CD4-positive, alpha-beta T cell (primary cell): ENCODE measurements at regions not wholly inside any gene's neighbourhood (a gene's known extent, or its start where the extent isn't known, plus 50 kb on each side); places are given as distances from the start of the nearest gene placed in this dataset.

ENCODE experiments used
- ATAC-seq: fragments of 200-7000 bp; cut with Tn5 transposase; one replicate; pipeline ENCODE4 v1.10.0; 2022; ENCODE audit warnings: mild to moderate bottlenecking; ENCODE audit not compliant: poor library complexity
- CTCF ChIA-PET: fragments of 350-600 bp; sonication (Branson Sonifier 250); formaldehyde crosslinking; loops from one replicate; lab custom pipeline; 2021; ENCODE audit warnings: antibody characterized with exemption, inconsistent platforms; lab: Charles Lee
- POLR2A ChIA-PET: fragments of 350-600 bp; sonication (Branson Sonifier 250); formaldehyde crosslinking; loops from one replicate; lab custom pipeline; 2021; ENCODE audit warnings: antibody characterized with exemption, inconsistent platforms; lab: Charles Lee
- DNase-seq, 14 experiments: peaks; one replicate each; pipeline ENCODE4 v3.0.0-alpha.2; 2013 to 2020; ENCODE audit warnings: mixed read lengths in 2 of 14
- H3K27ac ChIP-seq, 2 donors: one replicate each; pipeline versions ENCODE4 v1.5.1 to v1.7.0; 2013; ENCODE audit warnings: low read length in 2 of 2, low read depth in 1 of 2, mild to moderate bottlenecking in 1 of 2
- H3K27me3 ChIP-seq, 2 experiments: 1 replicate in 1 of 2; 2 replicates in 1 of 2; pipeline versions ENCODE4 v1.6.1 to v1.7.0; 2013; ENCODE audit warnings: low read length in 2 of 2, control low read depth in 1 of 2, mild to moderate bottlenecking in 1 of 2, moderate library complexity in 1 of 2; ENCODE audit not compliant: insufficient read depth in 2 of 2, control insufficient read depth in 1 of 2
- H3K36me3 ChIP-seq: one replicate; pipeline ENCODE4 v1.6.1; 2013; ENCODE audit warnings: low read length, control low read depth; ENCODE audit not compliant: insufficient read depth
- H3K4me1 ChIP-seq: one replicate; pipeline ENCODE4 v1.6.1; 2013; ENCODE audit warnings: low read length, control low read depth; ENCODE audit not compliant: insufficient read depth
- H3K4me3 ChIP-seq: one replicate; pipeline ENCODE4 v1.5.1; 2013; ENCODE audit warnings: mild to moderate bottlenecking, low read length, moderate library complexity
- H3K9me3 ChIP-seq, 2 experiments: 1 replicate in 1 of 2; 2 replicates in 1 of 2; pipeline versions ENCODE4 v1.6.1 to v1.7.0; 2013; ENCODE audit warnings: low read length in 2 of 2, mild to moderate bottlenecking in 2 of 2, control low read depth in 1 of 2, moderate library complexity in 1 of 2; ENCODE audit not compliant: control insufficient read depth in 1 of 2, insufficient read depth in 1 of 2
- H3K27ac Mint-ChIP-seq: one replicate; pipeline ENCODE4 v1.8.0; 2020; ENCODE audit warnings: mixed read lengths
- H3K27me3 Mint-ChIP-seq: one replicate; pipeline ENCODE4 v1.8.0; 2021; ENCODE audit warnings: mixed read lengths
- H3K36me3 Mint-ChIP-seq: one replicate; pipeline ENCODE4 v1.8.0; 2021; ENCODE audit warnings: low read depth, mixed read lengths
- H3K4me1 Mint-ChIP-seq: one replicate; pipeline ENCODE4 v1.8.0; 2021; ENCODE audit warnings: low read depth, mixed read lengths
- H3K4me3 Mint-ChIP-seq: one replicate; pipeline ENCODE4 v1.8.0; 2020; ENCODE audit warnings: mild to moderate bottlenecking, mixed read lengths
- H3K9me3 Mint-ChIP-seq: one replicate; pipeline ENCODE4 v1.8.0; 2020; ENCODE audit warnings: mixed read lengths
- CTCF ChIP-seq: fragments of 200-600 bp; IDR thresholded peaks from one replicate; pipeline ENCODE4 v1.8.0; 2022; ENCODE audit warnings: antibody characterized with exemption, mild to moderate bottlenecking
- intact Hi-C, 2 experiments: fragments of 100-400 bp; cut with DNase I in 1 of 2; cut with micrococcal nuclease in 1 of 2; formaldehyde crosslinking; loops; one replicate each; pipeline versions ENCODE4 v1.15.1 to v1.9.0; 2023 to 2025; cut with DNase I, micrococcal nuclease

DNA sequence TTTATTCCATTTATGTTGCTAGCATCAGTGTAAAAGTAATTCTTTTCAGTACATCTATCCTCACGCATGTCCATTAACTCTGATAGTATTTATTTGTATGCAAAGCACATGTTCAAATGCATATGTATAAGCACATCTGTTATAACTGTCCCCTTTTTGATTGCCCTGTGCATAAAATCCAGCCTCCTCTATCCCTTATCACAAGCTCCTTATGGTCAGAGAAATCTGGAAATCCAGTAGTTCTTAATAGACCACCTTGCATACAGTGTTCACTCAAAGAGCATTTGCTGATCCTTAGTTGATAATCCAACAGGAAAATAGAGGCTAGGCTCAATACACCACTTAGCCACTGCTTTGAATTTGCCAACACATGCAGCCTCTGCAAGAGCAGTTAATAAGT, 443.5 kb downstream of the AASDHPPT start:
- Histone ChIP-seq H3K27me3 (no peaks in the 10 kb centered on the region), H3K27ac (no peak overlapping the region), H3K4me3 (no peak overlapping the region), H3K4me1 (no peaks in the 10 kb centered on the region), H3K9me3 (no peaks in the 10 kb centered on the region), H3K36me3 (no peaks in the 10 kb centered on the region)
- Mint-ChIP-seq H3K4me3 (no peak overlapping the region), H3K36me3 (no peaks in the 10 kb centered on the region), H3K9me3 (no peaks in the 10 kb centered on the region), H3K27me3 (no peaks in the 10 kb centered on the region), H3K27ac (no peak overlapping the region), H3K4me1 (no peaks in the 10 kb centered on the region)
- POLR2A ChIA-PET = no interaction called here
- DNase-seq (no peak), ATAC-seq (no peak)
- intact Hi-C loops = no loop called here
- no peak for TF ChIP-seq CTCF
- CTCF ChIA-PET = no interaction called here

GRCh38 chr11:106523171-106523570, 445.7 kb downstream of the AASDHPPT start:
- CTCF ChIA-PET = no interaction called here
- peaks cover 7% of the 10 kb centered on the region for H3K9me3 Mint-ChIP-seq
- ATAC-seq = no peak

GRCh38 chr11:106523921-106524320, 446.5 kb downstream of the AASDHPPT start:
- Mint-ChIP-seq H3K36me3 (no peaks in the 10 kb centered on the region), H3K4me3 (no peak overlapping the region), H3K27ac (no peak overlapping the region), H3K4me1 (no peaks in the 10 kb centered on the region), H3K27me3 (no peaks in the 10 kb centered on the region), H3K9me3 (peaks cover 11% of the 10 kb centered on the region)
- no peak for TF ChIP-seq CTCF
- ChIA-PET POLR2A (no interaction called here), CTCF (no interaction called here)
- ATAC-seq (no peak), DNase-seq (no peak)
- Histone ChIP-seq H3K27ac (no peak overlapping the region), H3K36me3 (no peaks in the 10 kb centered on the region), H3K27me3 (no peaks in the 10 kb centered on the region), H3K9me3 (no peaks in the 10 kb centered on the region), H3K4me1 (no peaks in the 10 kb centered on the region), H3K4me3 (no peak overlapping the region)
- intact Hi-C loops = no loop called here

More at GRCh38 chr11:106523171-106523570, 445.7 kb downstream of the AASDHPPT start:
- Histone ChIP-seq H3K4me1 (no peaks in the 10 kb centered on the region), H3K4me3 (no peak overlapping the region), H3K27me3 (no peaks in the 10 kb centered on the region), H3K27ac (no peak overlapping the region), H3K9me3 (no peaks in the 10 kb centered on the region), H3K36me3 (no peaks in the 10 kb centered on the region)
- Mint-ChIP-seq H3K4me1 (no peaks in the 10 kb centered on the region), H3K27me3 (no peaks in the 10 kb centered on the region), H3K4me3 (no peak overlapping the region), H3K36me3 (no peaks in the 10 kb centered on the region), H3K27ac (no peak overlapping the region)
- TF ChIP-seq CTCF = no peak
- intact Hi-C loops = no loop called here
- POLR2A ChIA-PET = no interaction called here
- no peak for DNase-seq
